GM12878 (cell line): ENCODE measurements at regions not wholly inside any gene's neighbourhood (a gene's known extent, or its start where the extent isn't known, plus 50 kb on each side); places are given as distances from the start of the nearest gene placed in this dataset.

Experiments
- CEBPB ChIP-seq, 2 experiments: fragments of 150-350 bp in 1 of 2; IDR thresholded peaks; 2 replicates each; pipeline ENCODE4 v1.6.1; 2012 to 2014; ENCODE audit warnings: low read depth in 2 of 2, low read length in 2 of 2, borderline replicate concordance in 1 of 2, inconsistent platforms in 1 of 2
- CTCF ChIP-seq, 3 experiments: IDR thresholded peaks in 2 of 3; conservative IDR thresholded peaks in 1 of 3; 2 replicates each; pipeline ENCODE4 v1.5.1; 2011; ENCODE audit warnings: low read depth in 3 of 3, low read length in 3 of 3, mild to moderate bottlenecking in 3 of 3, control low read depth in 2 of 3, moderate library complexity in 2 of 3, inconsistent platforms in 1 of 3, mixed read lengths in 1 of 3; ENCODE audit not compliant: control insufficient read depth in 2 of 3, insufficient read depth in 1 of 3; ENCODE audit errors: extremely low read depth in 1 of 3
- KDM1A ChIP-seq: fragments of 200-600 bp; sonication (generic); IDR thresholded peaks from 2 replicates; pipeline ENCODE4 v1.6.1; 2016; ENCODE audit warnings: borderline replicate concordance
- RB1 ChIP-seq: fragments of 450-650 bp; formaldehyde crosslinking; IDR thresholded peaks from 2 replicates; pipeline ENCODE4 v1.6.1; 2017; ENCODE audit warnings: mild to moderate bottlenecking, borderline replicate concordance

- TF ChIP-seq CTCF (IDR thresholded peaks at IDR 0.05 in 2 of 3, conservative IDR thresholded peaks at IDR 0.05 in 1 of 3; ENCODE audit: control insufficient read depth in 2 of 3, extremely low read depth in 1 of 3, insufficient read depth in 1 of 3, low read depth in 3 of 3, low read length in 3 of 3) (no peak), KDM1A (no peak), CEBPB (IDR thresholded peaks at IDR 0.05; ENCODE audit: borderline replicate concordance in 1 of 2, low read depth in 2 of 2, low read length in 2 of 2) (no peak), RB1 (no peak)
Observed at GRCh38 chr19:31439270-31439573, 90.0 kb upstream of the TSHZ3 start.
